Fibroblast of villous mesenchyme (primary cell): ENCODE measurements at regions not wholly inside any gene's neighbourhood (a gene's known extent, or its start where the extent isn't known, plus 50 kb on each side); places are given as distances from the start of the nearest gene placed in this dataset.

Experiments
- DNase-seq: peaks from one replicate; pipeline ENCODE4 v3.0.0-alpha.2; 2010; ENCODE audit warnings: low read depth
- H3K4me3 ChIP-seq: 2 replicates; pipeline ENCODE4 v1.5.1; 2011; ENCODE audit warnings: low read depth, mild to moderate bottlenecking, low read length
- TF ChIP-seq, protein P1 (sequence below): IDR thresholded peaks from 2 replicates; pipeline ENCODE4 v1.5.1; 2012; ENCODE audit warnings: low read depth, mild to moderate bottlenecking, low read length; ENCODE audit not compliant: insufficient read depth

DNA sequence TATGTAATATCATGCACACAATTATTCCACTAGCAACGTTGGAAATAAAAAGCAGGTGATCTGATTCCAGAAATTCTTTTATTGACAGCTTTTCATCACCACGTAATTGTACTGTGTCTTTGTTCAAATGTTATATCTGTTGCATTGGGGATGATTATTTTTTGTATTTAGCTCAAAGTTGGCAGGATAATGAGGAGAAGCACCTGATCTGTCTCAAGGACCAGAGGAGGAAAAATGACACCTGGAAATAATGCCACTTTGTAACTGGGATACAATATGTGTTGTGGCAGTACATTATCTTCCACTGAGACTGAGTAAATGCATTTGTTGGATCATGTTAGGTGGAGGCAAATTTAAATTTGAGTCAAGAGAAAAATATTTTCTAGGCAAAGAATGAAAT, 1298.8 kb upstream of the CDH6 start:
- no peak for DNase-seq
- no peak overlapping the region for H3K4me3 ChIP-seq
- TF ChIP-seq, protein P1, sequence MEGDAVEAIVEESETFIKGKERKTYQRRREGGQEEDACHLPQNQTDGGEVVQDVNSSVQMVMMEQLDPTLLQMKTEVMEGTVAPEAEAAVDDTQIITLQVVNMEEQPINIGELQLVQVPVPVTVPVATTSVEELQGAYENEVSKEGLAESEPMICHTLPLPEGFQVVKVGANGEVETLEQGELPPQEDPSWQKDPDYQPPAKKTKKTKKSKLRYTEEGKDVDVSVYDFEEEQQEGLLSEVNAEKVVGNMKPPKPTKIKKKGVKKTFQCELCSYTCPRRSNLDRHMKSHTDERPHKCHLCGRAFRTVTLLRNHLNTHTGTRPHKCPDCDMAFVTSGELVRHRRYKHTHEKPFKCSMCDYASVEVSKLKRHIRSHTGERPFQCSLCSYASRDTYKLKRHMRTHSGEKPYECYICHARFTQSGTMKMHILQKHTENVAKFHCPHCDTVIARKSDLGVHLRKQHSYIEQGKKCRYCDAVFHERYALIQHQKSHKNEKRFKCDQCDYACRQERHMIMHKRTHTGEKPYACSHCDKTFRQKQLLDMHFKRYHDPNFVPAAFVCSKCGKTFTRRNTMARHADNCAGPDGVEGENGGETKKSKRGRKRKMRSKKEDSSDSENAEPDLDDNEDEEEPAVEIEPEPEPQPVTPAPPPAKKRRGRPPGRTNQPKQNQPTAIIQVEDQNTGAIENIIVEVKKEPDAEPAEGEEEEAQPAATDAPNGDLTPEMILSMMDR = no peak

DNA sequence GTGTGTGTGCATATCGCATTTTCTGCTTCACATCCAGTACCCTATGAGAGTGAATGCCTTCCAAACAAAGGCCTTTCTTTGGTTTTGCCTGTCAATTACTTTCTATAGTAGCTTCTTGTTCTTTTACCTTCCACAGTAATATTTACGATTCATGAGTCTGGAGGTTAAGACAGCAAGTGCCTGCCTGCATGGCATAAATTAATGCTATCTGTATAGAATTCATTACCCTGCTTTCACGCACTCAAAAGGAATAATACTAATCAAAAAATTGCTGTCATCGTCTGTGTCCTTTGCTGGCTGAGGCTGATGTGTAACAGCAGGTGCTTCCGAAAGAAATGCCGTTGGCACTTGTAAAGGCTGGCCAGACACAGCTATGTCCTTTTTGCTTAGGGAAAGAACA, 1304.4 kb upstream of the CDH6 start:
- no peak for DNase-seq
- TF ChIP-seq, protein P1 = no peak

DNA sequence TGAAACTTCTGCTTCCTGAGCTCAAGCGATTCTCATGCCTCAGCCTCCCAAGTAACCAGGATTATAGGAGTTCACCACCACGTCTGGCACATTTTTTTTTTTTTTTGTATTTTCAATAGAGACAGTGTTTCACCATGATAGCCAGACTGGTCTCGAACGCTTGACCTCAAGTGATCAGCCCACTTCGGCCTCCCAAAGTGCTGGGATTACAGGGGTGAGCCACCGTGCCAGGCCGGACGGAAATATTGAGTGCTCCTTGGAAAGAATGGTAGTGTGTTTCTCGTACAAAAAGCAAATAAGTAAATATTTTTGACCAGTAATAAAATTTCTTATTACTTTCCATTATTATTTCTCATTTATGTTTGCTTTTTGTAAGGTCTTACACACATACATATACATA, 1307.9 kb upstream of the CDH6 start:
- H3K4me3 ChIP-seq = no peak overlapping the region
- TF ChIP-seq, protein P1 = no peak
- no peak for DNase-seq

More for the DNA sequence above, 1304.4 kb upstream of the CDH6 start:
- no peak overlapping the region for H3K4me3 ChIP-seq

DNA sequence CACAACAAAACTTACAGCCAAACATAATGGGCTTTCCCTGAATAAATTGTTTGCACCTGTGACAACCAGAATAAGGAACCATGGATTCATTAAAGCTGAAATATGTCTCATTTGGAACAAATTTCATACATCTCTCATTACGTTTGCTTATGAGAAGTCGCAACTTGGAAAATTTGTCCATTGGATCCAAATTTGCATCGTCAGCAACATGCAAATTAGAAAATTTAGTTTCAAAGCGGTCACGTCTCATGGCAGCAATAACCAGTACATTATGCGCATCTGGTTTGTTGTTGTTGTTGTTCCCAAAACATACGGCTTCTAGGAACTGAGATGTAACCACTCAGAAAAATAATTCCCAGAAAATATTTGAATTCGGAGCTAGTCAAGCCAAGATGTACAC, 1311.5 kb upstream of the CDH6 start:
- no peak for DNase-seq
- no peak overlapping the region for H3K4me3 ChIP-seq
- TF ChIP-seq, protein P1 = no peak

DNA sequence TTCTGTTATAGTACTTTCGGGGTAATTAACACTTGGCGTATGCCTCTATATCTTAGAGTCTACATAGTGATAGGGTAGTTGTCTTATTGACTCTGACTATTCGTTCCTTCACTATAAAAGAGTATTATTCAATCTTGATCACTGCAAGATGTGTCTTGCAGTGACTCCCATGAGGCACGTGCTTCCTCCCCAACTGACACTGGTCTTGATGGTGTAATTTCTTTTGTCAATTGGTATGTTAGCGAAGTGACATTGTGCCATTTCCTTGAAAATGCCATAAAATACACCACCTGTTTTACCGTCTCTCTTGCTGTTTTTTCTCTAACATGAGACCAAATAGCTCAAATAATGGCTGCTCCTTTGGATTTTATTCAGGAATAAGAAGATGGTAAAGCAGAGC, 1314.1 kb upstream of the CDH6 start:
- DNase-seq = no peak
- H3K4me3 ChIP-seq = no peak overlapping the region
- TF ChIP-seq, protein P1 = no peak

DNA sequence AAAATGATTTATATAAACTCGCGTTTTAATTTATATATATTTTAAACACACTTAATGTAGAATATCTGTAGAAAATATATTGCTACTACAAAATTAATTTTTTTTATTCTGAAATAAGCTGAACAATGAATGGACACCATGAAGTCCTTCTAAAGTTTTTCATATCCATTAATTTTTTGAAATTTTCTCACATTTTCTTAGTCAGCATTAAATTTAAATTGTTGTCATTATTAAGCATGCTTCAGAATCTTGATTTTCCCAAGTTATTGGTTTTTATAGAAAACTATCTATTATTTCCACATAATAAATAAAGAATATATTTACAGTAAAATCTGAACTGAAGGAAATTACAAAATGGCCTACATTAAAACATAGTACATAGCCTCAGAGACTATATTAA, 1314.9 kb upstream of the CDH6 start:
- H3K4me3 ChIP-seq = no peak overlapping the region
- no peak for DNase-seq
- TF ChIP-seq, protein P1 = no peak

DNA sequence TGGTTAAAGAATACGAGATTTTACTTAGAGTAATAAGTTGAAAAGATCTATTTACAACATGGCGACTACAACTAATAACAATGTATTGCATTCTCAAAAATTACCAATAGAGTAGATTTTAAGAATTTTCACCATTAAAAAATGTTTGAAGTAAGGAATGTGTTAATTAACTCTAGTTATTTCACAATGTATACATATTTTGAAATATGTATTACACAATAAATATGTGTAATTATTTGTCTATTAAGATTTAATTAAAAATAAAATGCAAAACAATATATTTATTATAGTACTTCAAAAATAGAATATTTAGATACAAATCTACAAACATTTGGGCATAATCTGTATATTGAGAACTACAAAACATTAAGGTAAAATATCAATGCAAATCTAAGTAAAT, 1326.3 kb upstream of the CDH6 start:
- DNase-seq = no peak
- TF ChIP-seq, protein P1 = no peak
- H3K4me3 ChIP-seq = no peak overlapping the region
